H54 (cell line): ENCODE measurements at regions not wholly inside any gene's neighbourhood (a gene's known extent, or its start where the extent isn't known, plus 50 kb on each side); places are given as distances from the start of the nearest gene placed in this dataset.

Experiments
- DNase-seq: peaks from one replicate; pipeline ENCODE4 v3.0.0; 2011; ENCODE audit warnings: low spot score, mixed read lengths; ENCODE audit not compliant: insufficient read length
- FAIRE-seq: peaks from 3 replicates; lab custom pipeline; 2011; peaks lifted over from hg19 to GRCh38; lab: Jason Lieb, UNC
- POLR2A ChIP-seq: IDR thresholded peaks from 2 replicates; pipeline ENCODE4 v1.6.1; 2011; ENCODE audit warnings: low read depth, mild to moderate bottlenecking, low read length

GRCh38 chr3:152621006-152621868, 213.7 kb upstream of the P2RY1 start:
- FAIRE-seq (no peak), DNase-seq (no peak)
- TF ChIP-seq POLR2A, result no peak

GRCh38 chr3:152621967-152622810, 212.7 kb upstream of the P2RY1 start:
- no peak for FAIRE-seq
- no peak for DNase-seq
- TF ChIP-seq POLR2A, result no peak

- DNase-seq, result no peak
- FAIRE-seq, result no peak
- no peak for TF ChIP-seq POLR2A
Observed at GRCh38 chr3:152622811-152623167, 212.1 kb upstream of the P2RY1 start.

GRCh38 chr3:152623286-152623911, 211.5 kb upstream of the P2RY1 start:
- no peak for DNase-seq
- FAIRE-seq, result no peak
- TF ChIP-seq POLR2A, result no peak

GRCh38 chr3:152626226-152626625, 208.7 kb upstream of the P2RY1 start:
- TF ChIP-seq POLR2A, result no peak
- DNase-seq, result no peak
- no peak for FAIRE-seq

GRCh38 chr3:152628496-152628895, 206.4 kb upstream of the P2RY1 start:
- no peak for FAIRE-seq
- DNase-seq, result no peak
- TF ChIP-seq POLR2A, result no peak

GRCh38 chr3:152629363-152630122, 205.4 kb upstream of the P2RY1 start:
- TF ChIP-seq POLR2A, result no peak
- no peak for FAIRE-seq

GRCh38 chr3:152635389-152635788, 199.5 kb upstream of the P2RY1 start:
- no peak for TF ChIP-seq POLR2A
- FAIRE-seq (no peak), DNase-seq (no peak)

More at GRCh38 chr3:152629363-152630122, 205.4 kb upstream of the P2RY1 start:
- DNase-seq, result no peak

GRCh38 chr3:152636651-152637050, 198.3 kb upstream of the P2RY1 start:
- no peak for TF ChIP-seq POLR2A
- no peak for DNase-seq
- FAIRE-seq, result no peak

- TF ChIP-seq POLR2A, result no peak
- no peak for FAIRE-seq
- DNase-seq, result no peak
Observed at GRCh38 chr3:152638214-152638613, 196.7 kb upstream of the P2RY1 start.

GRCh38 chr3:152638707-152639450, 196.1 kb upstream of the P2RY1 start:
- no peak for TF ChIP-seq POLR2A
- DNase-seq (no peak), FAIRE-seq (no peak)

GRCh38 chr3:152641198-152641597, 193.7 kb upstream of the P2RY1 start:
- DNase-seq (no peak), FAIRE-seq (no peak)
- no peak for TF ChIP-seq POLR2A

- TF ChIP-seq POLR2A, result no peak
- no peak for DNase-seq
- FAIRE-seq, result no peak
Observed at GRCh38 chr3:152642658-152643057, 192.3 kb upstream of the P2RY1 start.
